HG03439 (cell line): ENCODE measurements at regions not wholly inside any gene's neighbourhood (a gene's known extent, or its start where the extent isn't known, plus 50 kb on each side); places are given as distances from the start of the nearest gene placed in this dataset.

ENCODE experiments used
- ATAC-seq: cut with Tn5 transposase; IDR thresholded peaks from one replicate; pipeline ENCODE4 v1.9.1; 2021; ENCODE audit warnings: mild to moderate bottlenecking, moderate library complexity; ENCODE audit not compliant: unreplicated experiment

- ATAC-seq = no peak
These were observed 192.2 kb upstream of the SYNDIG1 start for GRCh38 chr20:24277196-24277595.

DNA sequence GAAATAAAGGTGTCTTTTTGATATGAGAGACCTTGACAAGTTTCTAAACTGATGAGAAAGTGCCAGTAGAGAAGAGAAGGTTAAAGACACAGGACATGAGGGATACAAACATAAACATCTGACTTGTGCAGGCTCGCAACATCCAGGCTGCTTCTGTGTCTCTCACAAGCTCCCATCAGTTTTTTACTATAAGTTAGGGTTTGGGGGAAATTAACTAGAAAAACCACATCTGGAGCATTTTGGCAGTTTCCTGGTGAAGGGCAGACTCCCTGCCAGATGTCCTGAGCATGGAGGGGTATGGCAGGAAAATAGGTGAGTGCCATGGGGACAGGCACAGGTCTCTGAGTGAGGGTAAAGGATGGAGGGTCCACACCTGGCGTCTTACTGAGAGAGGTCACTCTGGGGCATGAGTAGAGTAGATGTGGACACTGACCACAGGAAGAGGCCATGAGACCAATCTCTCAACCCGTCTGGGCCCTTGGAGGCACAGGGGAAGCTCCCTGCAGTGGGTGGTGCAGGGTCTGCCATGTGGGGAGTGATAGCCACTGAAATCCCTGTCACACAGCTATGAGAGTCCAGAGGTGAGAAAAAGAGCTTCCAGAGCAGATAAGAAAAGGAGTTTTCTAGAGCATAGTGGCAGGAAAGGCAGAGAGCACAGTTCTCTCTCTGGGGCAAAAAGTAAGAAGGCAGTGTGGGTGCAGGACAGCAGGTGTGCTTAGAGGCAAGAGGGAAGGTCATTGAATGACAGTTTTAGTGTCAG lies 193.3 kb upstream of the SYNDIG1 start:
- no peak for ATAC-seq

- no peak for ATAC-seq
These were observed 196.2 kb upstream of the SYNDIG1 start for GRCh38 chr20:24273251-24273650.

- ATAC-seq = no peak
These were observed 208.1 kb upstream of the SYNDIG1 start for GRCh38 chr20:24261351-24261750.

- no peak for ATAC-seq
These were observed 212.3 kb upstream of the SYNDIG1 start for GRCh38 chr20:24257171-24257570.

DNA sequence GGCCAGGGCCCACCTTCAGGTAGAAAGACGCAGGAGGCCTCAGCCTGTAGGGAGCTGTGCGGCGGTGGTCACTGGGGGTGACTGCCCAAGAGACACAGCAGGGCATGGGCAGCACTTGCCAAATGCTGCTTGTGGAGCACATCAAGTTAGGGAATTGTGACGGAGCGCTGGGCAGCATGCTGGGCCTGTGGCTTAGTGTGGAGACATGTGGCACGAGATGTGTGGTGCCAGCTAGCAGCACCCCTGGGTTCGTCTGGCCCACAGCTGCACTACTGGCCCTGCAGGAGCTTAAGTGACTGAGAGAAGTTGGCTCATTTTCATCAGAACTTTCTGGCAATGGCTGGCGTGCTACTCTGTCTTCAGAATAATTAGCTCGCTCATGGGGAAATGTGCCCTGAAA lies 213.1 kb upstream of the SYNDIG1 start:
- ATAC-seq = no peak

DNA sequence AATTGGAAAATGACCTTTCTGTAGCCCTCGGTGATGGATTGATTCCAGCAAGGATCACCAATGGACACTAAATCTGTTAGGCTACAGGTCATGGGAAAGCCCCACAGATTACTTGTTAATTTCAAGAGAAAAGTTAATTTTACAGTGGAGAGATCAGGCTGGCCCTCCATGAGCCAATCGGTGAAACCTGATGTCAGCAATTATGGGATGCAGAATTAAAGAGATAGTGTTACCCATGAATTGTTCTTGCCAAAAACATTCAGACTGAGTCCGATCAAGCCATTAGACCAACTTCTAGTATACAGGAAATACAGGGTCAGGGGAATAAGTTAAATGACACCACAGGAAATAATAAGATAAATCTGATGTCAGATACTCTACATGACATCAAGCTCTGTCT lies 214.9 kb upstream of the SYNDIG1 start:
- ATAC-seq = no peak

- ATAC-seq = no peak
These were observed 216.1 kb upstream of the SYNDIG1 start for GRCh38 chr20:24253321-24253720.

DNA sequence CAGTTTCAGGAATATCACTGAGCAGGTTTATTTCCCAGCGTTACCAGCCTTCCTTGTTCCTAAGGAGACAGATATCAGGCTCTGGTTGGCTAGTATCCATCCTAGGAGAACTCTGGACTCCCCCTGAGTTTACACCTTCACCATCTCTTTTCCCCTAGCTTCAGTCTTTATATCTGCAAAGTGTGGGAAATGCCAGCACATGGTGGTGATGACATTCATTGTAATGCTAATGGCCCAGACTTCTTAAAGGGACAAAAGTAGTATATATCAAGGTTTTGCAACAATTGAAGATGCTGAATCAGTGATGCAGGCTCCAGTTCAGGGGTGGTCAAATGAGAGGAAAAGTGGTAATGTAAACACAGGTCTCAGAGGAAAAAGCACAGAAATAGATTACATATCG lies 224.3 kb upstream of the SYNDIG1 start:
- ATAC-seq = no peak

GRCh38 chr20:24242763-24243162 lies 226.7 kb upstream of the SYNDIG1 start:
- no peak for ATAC-seq

GRCh38 chr20:24241466-24241865 lies 228.0 kb upstream of the SYNDIG1 start:
- ATAC-seq = no peak

DNA sequence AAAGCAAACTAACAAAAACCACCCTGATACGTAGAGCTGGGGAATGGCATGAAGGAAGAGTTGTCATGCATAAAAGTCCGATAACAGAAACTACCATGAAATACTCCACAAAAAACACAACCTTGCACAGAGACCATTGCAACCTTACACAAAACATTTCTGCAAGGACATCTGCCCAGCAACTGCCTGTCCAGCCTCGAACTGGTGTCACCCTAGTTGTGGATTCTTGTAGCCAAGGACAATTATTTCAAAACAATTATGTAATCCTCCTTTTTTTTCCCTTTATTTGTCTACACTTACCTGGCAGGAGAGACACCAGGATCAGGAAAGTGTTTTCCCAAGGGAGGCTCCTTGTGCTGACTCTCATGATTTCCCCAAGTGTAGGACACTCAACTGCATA lies 232.5 kb upstream of the SYNDIG1 start:
- no peak for ATAC-seq

GRCh38 chr20:24236201-24236600 lies 233.2 kb upstream of the SYNDIG1 start:
- no peak for ATAC-seq

GRCh38 chr20:24235296-24236175 lies 233.9 kb upstream of the SYNDIG1 start:
- ATAC-seq = no peak

DNA sequence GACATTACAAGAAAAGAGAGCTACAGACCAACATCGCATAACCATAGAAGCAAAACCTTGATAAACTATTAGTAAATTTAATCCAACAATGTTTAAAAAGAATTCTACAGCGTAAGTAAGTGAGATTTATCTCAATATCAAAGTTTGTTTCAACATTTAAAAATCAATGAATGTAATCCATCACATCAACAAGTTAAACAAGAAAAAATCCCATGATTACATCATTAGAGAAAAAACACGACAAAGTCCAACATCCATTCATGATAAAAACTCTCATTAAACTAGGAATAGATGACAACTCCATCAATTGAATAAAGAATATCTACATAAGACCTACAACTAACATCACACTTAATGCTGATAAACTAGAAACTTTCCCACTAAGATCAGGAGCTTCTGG lies 239.0 kb upstream of the GGTLC1 start:
- no peak for ATAC-seq

GRCh38 chr20:24212494-24212893 lies 223.9 kb upstream of the GGTLC1 start:
- no peak for ATAC-seq

DNA sequence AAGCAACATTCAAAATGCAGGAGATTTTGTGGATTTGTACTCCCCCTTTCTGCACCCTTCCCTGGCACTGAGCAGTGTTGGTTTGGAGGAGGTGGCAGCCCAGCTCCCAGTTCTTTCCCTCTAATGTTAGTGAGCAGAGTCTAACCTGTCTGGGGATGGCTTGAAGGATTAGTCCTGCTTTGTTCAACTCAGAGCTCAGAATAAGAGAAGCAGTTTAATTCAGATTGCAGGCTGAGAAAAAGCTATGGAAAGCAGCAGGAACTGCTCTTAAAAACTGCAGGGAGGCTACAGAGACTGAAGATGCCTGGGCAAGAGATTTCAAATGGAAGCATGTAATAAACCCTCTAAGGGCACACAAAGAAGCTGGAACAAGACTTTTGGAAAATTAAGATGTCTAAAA lies 223.4 kb upstream of the GGTLC1 start:
- ATAC-seq = no peak

DNA sequence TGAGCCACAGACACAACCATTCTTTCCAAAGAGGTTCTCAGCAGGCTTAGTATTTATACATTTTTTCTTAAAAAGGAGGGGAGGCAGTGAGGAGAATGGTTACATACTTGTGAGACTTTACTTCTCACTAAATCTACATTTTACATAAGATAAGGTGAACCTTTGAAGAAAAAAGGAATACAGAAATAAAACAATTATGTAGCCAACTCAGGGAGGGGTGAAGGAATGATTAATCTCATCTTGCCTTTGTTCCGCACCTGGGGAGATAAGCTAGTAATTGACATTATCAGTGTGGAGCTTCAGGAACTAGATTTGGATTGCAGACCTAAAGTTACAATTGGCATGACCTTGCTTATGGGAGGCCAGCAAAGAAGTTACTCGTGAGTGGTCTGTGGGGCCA lies 221.8 kb upstream of the GGTLC1 start:
- ATAC-seq = no peak

DNA sequence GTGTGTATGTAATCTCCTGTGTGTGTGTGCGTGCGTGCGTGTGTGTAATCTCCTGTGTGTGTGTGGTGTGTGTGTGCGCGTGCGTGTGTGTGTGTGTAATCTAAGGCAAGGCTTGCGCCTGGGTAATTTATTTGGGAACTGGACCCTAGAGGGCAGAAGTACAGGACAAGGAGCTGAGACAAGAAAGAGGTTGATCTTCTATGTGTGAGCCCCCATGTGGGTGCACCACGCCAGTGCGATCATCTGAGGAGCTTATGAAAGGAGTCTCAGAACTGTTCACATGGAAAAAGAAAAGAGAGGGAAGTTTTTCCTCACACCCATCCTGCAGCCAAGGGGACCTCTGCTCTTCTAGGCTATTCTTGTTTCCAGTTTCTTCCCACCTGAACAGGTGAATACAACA lies 220.1 kb upstream of the GGTLC1 start:
- ATAC-seq = no peak

DNA sequence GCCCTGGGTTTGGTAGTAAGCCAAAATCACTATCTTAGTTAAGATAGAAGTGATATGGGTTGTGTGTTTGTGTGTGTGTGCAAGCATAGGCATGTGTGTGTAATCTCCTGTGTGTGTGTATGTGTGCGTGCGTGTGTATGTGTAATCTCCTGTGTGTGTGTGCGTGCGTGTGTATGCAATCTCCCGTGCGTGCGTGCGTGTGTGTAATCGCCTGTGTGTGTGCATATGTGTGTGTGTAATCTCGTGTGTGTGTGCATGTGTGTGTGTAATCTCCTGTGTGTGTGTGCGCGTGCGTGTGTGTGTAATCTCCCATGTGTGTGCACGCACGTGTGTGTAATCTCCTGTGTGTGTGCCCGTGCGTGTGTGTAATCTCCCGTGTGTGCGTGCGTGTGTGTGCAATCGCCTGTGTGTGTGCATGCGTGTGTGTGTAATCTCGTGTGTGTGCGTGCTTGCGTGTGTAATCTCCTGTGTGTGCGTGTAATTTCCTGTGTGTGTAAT lies 219.3 kb upstream of the GGTLC1 start:
- ATAC-seq = no peak

DNA sequence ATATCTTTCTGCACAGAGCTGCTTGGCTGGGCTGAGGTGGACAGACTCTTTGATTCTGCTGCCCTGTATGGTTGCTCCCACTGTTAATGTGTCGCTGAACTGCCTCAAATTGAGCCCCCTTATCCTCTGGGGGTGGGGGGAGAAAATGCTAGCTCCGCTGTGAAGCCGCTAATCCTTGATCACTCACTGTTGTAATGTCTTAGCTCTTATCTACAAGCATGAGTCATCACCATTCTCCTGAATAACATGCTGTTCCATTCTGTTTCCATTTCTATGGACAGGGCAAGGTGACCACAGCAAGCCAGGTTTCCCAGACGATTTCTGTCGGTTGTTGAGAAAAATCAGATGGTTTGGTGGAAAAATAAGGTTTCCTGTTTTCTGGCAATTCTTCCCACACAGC lies 218.4 kb upstream of the GGTLC1 start:
- ATAC-seq = no peak

DNA sequence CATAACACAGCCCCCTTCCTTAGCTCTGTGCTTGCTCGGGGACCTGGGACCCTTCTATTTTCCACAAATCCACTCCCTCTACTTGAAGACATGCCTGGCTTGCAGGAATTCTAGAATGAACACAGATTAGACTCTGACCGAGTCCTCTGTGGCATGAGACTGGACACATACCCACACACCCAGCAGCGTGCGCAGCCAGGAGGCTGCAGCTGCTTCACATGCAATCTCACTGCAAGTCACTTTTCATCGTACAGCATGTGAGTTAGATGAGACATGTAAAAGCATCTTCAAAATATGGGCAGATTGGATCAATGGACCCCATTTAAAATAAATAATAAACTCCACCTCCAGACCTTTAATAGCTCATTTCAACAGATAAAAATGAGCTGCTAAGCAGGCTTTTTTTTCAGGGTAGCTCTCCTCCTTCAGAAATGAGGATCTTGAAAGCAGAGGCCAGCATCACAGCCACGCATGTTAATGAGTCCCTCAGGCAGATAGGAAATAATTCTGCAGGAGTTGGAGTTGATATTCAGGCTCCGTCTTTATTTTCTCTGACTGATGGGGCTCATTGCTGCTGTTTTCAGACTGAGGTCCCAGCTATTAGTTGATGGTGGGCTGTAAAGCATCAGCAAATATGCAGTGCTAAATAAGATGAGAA lies 215.1 kb upstream of the GGTLC1 start:
- no peak for ATAC-seq
